ENCODE measurements at regions not wholly inside any gene's neighbourhood (a gene's known extent, or its start where the extent isn't known, plus 50 kb on each side); places are given as distances from the start of the nearest gene placed in this dataset.
"Not testable (repeated sequence)": the region's sequence is repeated elsewhere in the genome, so short reads cannot be mapped to it uniquely, and the experiment has no call there.

- Histone ChIP-seq H3K9me3 (ENCODE audit: control insufficient read depth in 2 of 2, low read length in 2 of 2) (no peaks in the 10 kb centered on the region), H3K9ac (ENCODE audit: low read depth in 1 of 2, low read length in 2 of 2) (no peak overlapping the region), H3K4me1 (ENCODE audit: control insufficient read depth in 2 of 2, insufficient read depth in 2 of 2, low read length in 2 of 2) (no peaks in the 10 kb centered on the region), H3K27me3 (ENCODE audit: control insufficient read depth in 2 of 2, insufficient read depth in 2 of 2, low read length in 2 of 2) (no peaks in the 10 kb centered on the region), H3K36me3 (ENCODE audit: control insufficient read depth in 2 of 2, insufficient read depth in 2 of 2, low read length in 2 of 2) (no peaks in the 10 kb centered on the region), H3K4me3 (ENCODE audit: low read length in 2 of 2) (no peak overlapping the region), H3K27ac (ENCODE audit: low read depth in 2 of 2, low read length in 2 of 2) (no peak overlapping the region)
Observed at GRCh38 chr18:56490942-56491341, 147.4 kb downstream of the TXNL1 start.

GRCh38 chr18:56489893-56490292 lies 148.5 kb downstream of the TXNL1 start:
- Histone ChIP-seq H3K27me3 (ENCODE audit: control insufficient read depth in 2 of 2, insufficient read depth in 2 of 2, low read length in 2 of 2) (no peaks in the 10 kb centered on the region), H3K9me3 (ENCODE audit: control insufficient read depth in 2 of 2, low read length in 2 of 2) (no peaks in the 10 kb centered on the region), H3K4me3 (ENCODE audit: low read length in 2 of 2) (no peak overlapping the region), H3K36me3 (ENCODE audit: control insufficient read depth in 2 of 2, insufficient read depth in 2 of 2, low read length in 2 of 2) (no peaks in the 10 kb centered on the region), H3K27ac (ENCODE audit: low read depth in 2 of 2, low read length in 2 of 2) (no peak overlapping the region), H3K4me1 (ENCODE audit: control insufficient read depth in 2 of 2, insufficient read depth in 2 of 2, low read length in 2 of 2) (no peaks in the 10 kb centered on the region), H3K9ac (ENCODE audit: low read depth in 1 of 2, low read length in 2 of 2) (no peak overlapping the region)

DNA sequence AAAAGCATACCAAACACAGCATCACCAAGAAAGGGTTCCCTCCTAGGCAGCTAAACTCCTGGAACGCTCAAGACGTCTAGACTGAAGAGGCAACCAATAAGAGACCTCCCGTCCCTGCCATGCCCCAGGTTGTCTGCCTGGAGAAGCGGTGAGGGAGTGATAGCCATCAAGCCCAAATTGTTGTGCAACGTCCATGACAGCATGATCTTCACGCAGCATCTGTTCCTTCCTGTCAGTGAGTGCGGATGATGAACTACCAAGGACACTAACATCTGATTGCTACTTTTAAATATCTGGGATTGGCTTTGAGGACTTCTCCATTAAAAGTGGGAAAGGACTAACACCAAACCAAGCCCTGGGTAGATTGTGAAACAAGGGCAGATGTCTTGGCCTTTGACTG lies 149.7 kb downstream of the TXNL1 start:
- Histone ChIP-seq H3K27me3 (ENCODE audit: control insufficient read depth in 2 of 2, insufficient read depth in 2 of 2, low read length in 2 of 2) (no peaks in the 10 kb centered on the region), H3K4me1 (ENCODE audit: control insufficient read depth in 2 of 2, insufficient read depth in 2 of 2, low read length in 2 of 2) (no peaks in the 10 kb centered on the region), H3K9me3 (ENCODE audit: control insufficient read depth in 2 of 2, low read length in 2 of 2) (no peaks in the 10 kb centered on the region), H3K27ac (ENCODE audit: low read depth in 2 of 2, low read length in 2 of 2) (no peak overlapping the region), H3K9ac (ENCODE audit: low read depth in 1 of 2, low read length in 2 of 2) (no peak overlapping the region), H3K4me3 (ENCODE audit: low read length in 2 of 2) (no peak overlapping the region), H3K36me3 (ENCODE audit: control insufficient read depth in 2 of 2, insufficient read depth in 2 of 2, low read length in 2 of 2) (no peaks in the 10 kb centered on the region)

DNA sequence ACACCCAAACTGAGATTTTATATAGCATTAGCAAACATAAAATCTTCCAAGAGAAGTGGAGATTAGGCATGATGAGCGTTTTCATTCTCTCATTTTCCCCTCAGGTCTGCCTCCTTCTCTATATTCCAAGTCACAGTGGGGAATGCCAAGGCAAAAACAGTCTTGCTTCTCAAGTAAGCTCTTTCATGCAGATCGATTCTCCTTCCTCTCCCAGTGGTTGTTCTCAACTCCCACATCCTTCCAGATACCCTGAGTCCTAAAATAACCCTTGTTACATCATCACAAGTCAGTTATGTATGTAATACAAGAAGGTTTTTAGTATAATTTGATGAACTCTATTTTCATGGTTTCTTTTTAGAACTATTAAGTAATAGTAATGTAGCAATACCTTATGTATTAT lies 150.6 kb downstream of the TXNL1 start:
- Histone ChIP-seq H3K9ac (ENCODE audit: low read depth in 1 of 2, low read length in 2 of 2) (no peak overlapping the region), H3K27me3 (ENCODE audit: control insufficient read depth in 2 of 2, insufficient read depth in 2 of 2, low read length in 2 of 2) (no peaks in the 10 kb centered on the region), H3K27ac (ENCODE audit: low read depth in 2 of 2, low read length in 2 of 2) (no peak overlapping the region), H3K4me3 (ENCODE audit: low read length in 2 of 2) (no peak overlapping the region), H3K4me1 (ENCODE audit: control insufficient read depth in 2 of 2, insufficient read depth in 2 of 2, low read length in 2 of 2) (no peaks in the 10 kb centered on the region), H3K9me3 (ENCODE audit: control insufficient read depth in 2 of 2, low read length in 2 of 2) (no peaks in the 10 kb centered on the region), H3K36me3 (ENCODE audit: control insufficient read depth in 2 of 2, insufficient read depth in 2 of 2, low read length in 2 of 2) (no peaks in the 10 kb centered on the region)

DNA sequence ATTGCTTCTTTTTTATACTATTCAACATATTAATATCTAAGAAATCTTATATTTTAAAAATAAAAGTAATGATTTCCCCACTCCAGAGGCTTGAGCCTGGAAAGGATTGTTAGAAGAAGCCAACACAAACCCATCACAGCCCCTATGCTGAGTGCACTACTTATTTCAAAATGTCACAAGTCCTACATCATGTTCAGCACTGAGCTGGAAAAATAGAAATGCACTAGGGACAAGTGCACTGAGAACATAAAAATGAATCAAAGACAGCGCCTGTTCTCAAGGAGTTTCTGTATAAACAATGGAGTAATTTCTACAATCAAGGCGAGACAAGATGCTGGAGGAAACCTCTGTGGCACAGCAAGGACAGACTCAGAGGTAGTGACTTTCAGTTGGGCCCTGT lies 155.0 kb downstream of the TXNL1 start:
- H3K4me3 ChIP-seq (ENCODE audit: low read length in 2 of 2) = no peak overlapping the region
- H3K27me3 ChIP-seq (ENCODE audit: control insufficient read depth in 2 of 2, insufficient read depth in 2 of 2, low read length in 2 of 2) = no peaks in the 10 kb centered on the region
- no peaks in the 10 kb centered on the region for H3K9me3 ChIP-seq (ENCODE audit: control insufficient read depth in 2 of 2, low read length in 2 of 2)
- no peak overlapping the region for H3K9ac ChIP-seq (ENCODE audit: low read depth in 1 of 2, low read length in 2 of 2)
- H3K4me1 ChIP-seq (ENCODE audit: control insufficient read depth in 2 of 2, insufficient read depth in 2 of 2, low read length in 2 of 2) = no peaks in the 10 kb centered on the region
- no peak overlapping the region for H3K27ac ChIP-seq (ENCODE audit: low read depth in 2 of 2, low read length in 2 of 2)
- H3K36me3 ChIP-seq (ENCODE audit: control insufficient read depth in 2 of 2, insufficient read depth in 2 of 2, low read length in 2 of 2) = no peaks in the 10 kb centered on the region

- not testable (repeated sequence) for H3K9ac ChIP-seq (ENCODE audit: low read depth in 1 of 2, low read length in 2 of 2); H3K4me1 ChIP-seq (ENCODE audit: control insufficient read depth in 2 of 2, insufficient read depth in 2 of 2, low read length in 2 of 2); H3K4me3 ChIP-seq (ENCODE audit: low read length in 2 of 2); H3K27me3 ChIP-seq (ENCODE audit: control insufficient read depth in 2 of 2, insufficient read depth in 2 of 2, low read length in 2 of 2); H3K27ac ChIP-seq (ENCODE audit: low read depth in 2 of 2, low read length in 2 of 2); H3K36me3 ChIP-seq (ENCODE audit: control insufficient read depth in 2 of 2, insufficient read depth in 2 of 2, low read length in 2 of 2); H3K9me3 ChIP-seq (ENCODE audit: control insufficient read depth in 2 of 2, low read length in 2 of 2)
Observed at GRCh38 chr18:56482813-56483212, 155.6 kb downstream of the TXNL1 start.

- Histone ChIP-seq H3K4me1 (ENCODE audit: control insufficient read depth in 2 of 2, insufficient read depth in 2 of 2, low read length in 2 of 2) (no peaks in the 10 kb centered on the region), H3K36me3 (ENCODE audit: control insufficient read depth in 2 of 2, insufficient read depth in 2 of 2, low read length in 2 of 2) (no peaks in the 10 kb centered on the region), H3K9ac (ENCODE audit: low read depth in 1 of 2, low read length in 2 of 2) (no peak overlapping the region), H3K9me3 (ENCODE audit: control insufficient read depth in 2 of 2, low read length in 2 of 2) (no peaks in the 10 kb centered on the region), H3K27ac (ENCODE audit: low read depth in 2 of 2, low read length in 2 of 2) (no peak overlapping the region), H3K27me3 (ENCODE audit: control insufficient read depth in 2 of 2, insufficient read depth in 2 of 2, low read length in 2 of 2) (no peaks in the 10 kb centered on the region), H3K4me3 (ENCODE audit: low read length in 2 of 2) (no peak overlapping the region)
Observed at GRCh38 chr18:56481751-56482150, 156.6 kb downstream of the TXNL1 start.

GRCh38 chr18:56479841-56480240 lies 158.6 kb downstream of the TXNL1 start:
- Histone ChIP-seq H3K9me3 (ENCODE audit: control insufficient read depth in 2 of 2, low read length in 2 of 2) (no peaks in the 10 kb centered on the region), H3K27ac (ENCODE audit: low read depth in 2 of 2, low read length in 2 of 2) (no peak overlapping the region), H3K36me3 (ENCODE audit: control insufficient read depth in 2 of 2, insufficient read depth in 2 of 2, low read length in 2 of 2) (no peaks in the 10 kb centered on the region)

GRCh38 chr18:56475250-56475649 lies 163.1 kb downstream of the TXNL1 start:
- no peaks in the 10 kb centered on the region for H3K9me3 ChIP-seq (ENCODE audit: control insufficient read depth in 2 of 2, low read length in 2 of 2)
- no peaks in the 10 kb centered on the region for H3K27me3 ChIP-seq (ENCODE audit: control insufficient read depth in 2 of 2, insufficient read depth in 2 of 2, low read length in 2 of 2)

More at GRCh38 chr18:56479841-56480240, 158.6 kb downstream of the TXNL1 start:
- H3K9ac ChIP-seq (ENCODE audit: low read depth in 1 of 2, low read length in 2 of 2) = no peak overlapping the region
- H3K4me1 ChIP-seq (ENCODE audit: control insufficient read depth in 2 of 2, insufficient read depth in 2 of 2, low read length in 2 of 2) = no peaks in the 10 kb centered on the region
- no peak overlapping the region for H3K4me3 ChIP-seq (ENCODE audit: low read length in 2 of 2)
- no peaks in the 10 kb centered on the region for H3K27me3 ChIP-seq (ENCODE audit: control insufficient read depth in 2 of 2, insufficient read depth in 2 of 2, low read length in 2 of 2)

GRCh38 chr18:56473400-56474024 lies 164.9 kb downstream of the TXNL1 start:
- Histone ChIP-seq H3K9me3 (ENCODE audit: control insufficient read depth in 2 of 2, low read length in 2 of 2) (no peaks in the 10 kb centered on the region), H3K9ac (ENCODE audit: low read depth in 1 of 2, low read length in 2 of 2) (no peak overlapping the region), H3K36me3 (ENCODE audit: control insufficient read depth in 2 of 2, insufficient read depth in 2 of 2, low read length in 2 of 2) (no peaks in the 10 kb centered on the region), H3K27ac (ENCODE audit: low read depth in 2 of 2, low read length in 2 of 2) (no peak overlapping the region), H3K4me1 (ENCODE audit: control insufficient read depth in 2 of 2, insufficient read depth in 2 of 2, low read length in 2 of 2) (peaks cover 0 to 2% of the 10 kb centered on the region in 2 donors), H3K4me3 (ENCODE audit: low read length in 2 of 2) (no peak overlapping the region), H3K27me3 (ENCODE audit: control insufficient read depth in 2 of 2, insufficient read depth in 2 of 2, low read length in 2 of 2) (no peaks in the 10 kb centered on the region)

More at GRCh38 chr18:56475250-56475649, 163.1 kb downstream of the TXNL1 start:
- Histone ChIP-seq H3K9ac (ENCODE audit: low read depth in 1 of 2, low read length in 2 of 2) (no peak overlapping the region), H3K36me3 (ENCODE audit: control insufficient read depth in 2 of 2, insufficient read depth in 2 of 2, low read length in 2 of 2) (no peaks in the 10 kb centered on the region), H3K4me1 (ENCODE audit: control insufficient read depth in 2 of 2, insufficient read depth in 2 of 2, low read length in 2 of 2) (no peaks in the 10 kb centered on the region), H3K4me3 (ENCODE audit: low read length in 2 of 2) (no peak overlapping the region), H3K27ac (ENCODE audit: low read depth in 2 of 2, low read length in 2 of 2) (no peak overlapping the region)
